ENCODE measurements at regions not wholly inside any gene's neighbourhood (a gene's known extent, or its start where the extent isn't known, plus 50 kb on each side); places are given as distances from the start of the nearest gene placed in this dataset.

- Mint-ChIP-seq H3K36me3 (no peaks in the 10 kb centered on the region), H3K9me3 (no peaks in the 10 kb centered on the region), H3K27ac (no peak overlapping the region)
- ATAC-seq (no peak), DNase-seq (ENCODE audit: low spot score in 2 of 2) (no peak)
Observed at GRCh38 chr7:35487841-35488240, 207.1 kb downstream of the HERPUD2 start.

- Mint-ChIP-seq H3K9me3 (no peaks in the 10 kb centered on the region), H3K27ac (no peak overlapping the region), H3K36me3 (no peaks in the 10 kb centered on the region)
- DNase-seq (ENCODE audit: low spot score in 2 of 2) = no peak
- no peak for ATAC-seq
Observed at GRCh38 chr7:35487402-35487801, 207.5 kb downstream of the HERPUD2 start.

DNA sequence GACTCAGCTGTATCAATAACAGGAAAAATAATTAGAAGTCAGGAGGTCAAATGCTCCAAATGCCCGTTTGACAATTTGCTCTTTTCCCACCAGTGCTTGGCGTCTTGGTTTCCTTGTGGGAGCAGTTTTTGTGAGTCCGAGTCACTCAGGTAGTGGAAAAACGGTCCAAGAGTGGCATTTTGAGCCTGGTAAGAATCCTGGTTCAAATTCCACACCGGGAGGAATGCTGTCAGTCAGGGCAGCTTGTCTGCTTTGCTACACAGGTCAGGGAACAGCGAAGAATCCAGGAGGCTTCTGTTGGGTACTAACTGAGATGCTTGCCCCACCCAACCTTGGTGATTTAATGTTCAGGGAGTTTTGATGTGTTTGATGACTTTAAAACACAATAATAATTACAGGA lies 209.5 kb downstream of the HERPUD2 start:
- DNase-seq (ENCODE audit: low spot score in 2 of 2) = no peak
- no peak overlapping the region for H3K27ac Mint-ChIP-seq

DNA sequence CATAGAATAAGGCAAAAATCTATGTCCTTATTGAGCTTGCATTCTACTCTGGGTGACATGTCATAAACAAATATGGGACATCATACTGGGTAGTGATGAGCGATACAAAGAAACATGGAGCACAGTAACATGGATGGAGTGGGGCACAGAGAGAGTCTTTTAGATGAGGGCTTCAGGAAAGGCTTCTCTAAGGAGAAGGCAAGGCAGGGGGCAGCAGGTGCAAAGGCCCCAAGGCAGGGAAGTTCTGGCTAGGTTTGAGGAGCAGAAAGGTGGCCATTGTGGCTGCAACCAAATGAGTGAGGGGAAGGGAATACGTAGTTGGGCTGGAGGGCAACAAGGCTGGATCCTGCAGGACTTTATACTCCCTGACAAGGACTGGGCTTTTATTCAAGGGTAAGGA lies 211.4 kb downstream of the HERPUD2 start:
- no peaks in the 10 kb centered on the region for H3K36me3 Mint-ChIP-seq
- H3K9me3 Mint-ChIP-seq = no peaks in the 10 kb centered on the region
- no peak for ATAC-seq
- H3K27ac Mint-ChIP-seq = no peak overlapping the region
- no peak for DNase-seq (ENCODE audit: low spot score in 2 of 2)

More for the DNA sequence above, 209.5 kb downstream of the HERPUD2 start:
- Mint-ChIP-seq H3K36me3 (no peaks in the 10 kb centered on the region), H3K9me3 (no peaks in the 10 kb centered on the region)
- no peak for ATAC-seq

DNA sequence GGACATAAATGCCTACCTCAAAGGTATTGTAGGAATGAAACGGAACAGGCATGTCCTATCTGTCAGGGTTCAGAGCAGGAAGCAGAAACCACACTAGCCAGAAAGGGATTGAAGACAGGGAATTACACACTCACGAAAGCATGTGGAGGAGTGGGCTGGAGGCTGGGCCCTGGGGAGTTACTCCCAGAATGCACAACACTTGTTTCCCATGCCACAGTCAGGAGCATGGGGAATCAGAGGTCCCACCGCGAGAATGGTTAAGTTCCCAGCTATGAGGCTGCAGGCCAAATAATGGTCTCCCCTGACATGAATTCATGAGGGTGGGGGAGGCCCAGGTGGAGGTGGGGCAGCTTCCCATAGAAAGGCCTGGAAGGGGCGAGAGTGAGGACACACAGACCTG lies 212.7 kb downstream of the HERPUD2 start:
- peaks cover 0 to 3% of the 10 kb centered on the region in 2 donors for H3K36me3 Mint-ChIP-seq
- ATAC-seq (no peak), DNase-seq (ENCODE audit: low spot score in 2 of 2) (no peak)
- no peak overlapping the region for H3K27ac Mint-ChIP-seq
- peaks cover 9 to 10% of the 10 kb centered on the region in 2 donors for H3K9me3 Mint-ChIP-seq

GRCh38 chr7:35480806-35481205 lies 214.1 kb downstream of the HERPUD2 start:
- DNase-seq (ENCODE audit: low spot score in 2 of 2) (no peak), ATAC-seq (no peak)

DNA sequence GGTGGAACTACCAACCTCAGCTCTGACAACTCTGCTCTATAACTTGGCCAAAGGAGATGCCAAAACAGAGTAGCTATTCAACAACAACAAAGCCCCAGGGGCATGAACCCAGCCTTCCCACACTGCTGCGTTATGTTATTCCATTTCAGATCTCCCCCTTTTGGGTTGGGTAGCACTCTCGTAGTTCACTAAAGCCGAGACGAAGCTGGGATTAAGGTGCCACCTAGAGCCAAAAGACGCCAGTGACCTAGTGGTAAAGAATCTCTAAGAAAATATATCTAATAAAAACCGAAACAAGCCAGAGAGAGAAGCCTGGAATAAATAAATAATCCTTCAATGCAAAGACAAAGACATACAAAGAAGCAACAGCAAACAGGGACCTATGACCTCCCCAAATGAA lies 217.3 kb downstream of the HERPUD2 start:
- Mint-ChIP-seq H3K27ac (no peak overlapping the region), H3K9me3 (peaks cover 14 to 17% of the 10 kb centered on the region in 2 donors), H3K36me3 (peaks cover 0 to 11% of the 10 kb centered on the region in 2 donors)
- ATAC-seq = no peak
- no peak for DNase-seq (ENCODE audit: low spot score in 2 of 2)

More at GRCh38 chr7:35480806-35481205, 214.1 kb downstream of the HERPUD2 start:
- H3K27ac Mint-ChIP-seq = no peak overlapping the region
- H3K36me3 Mint-ChIP-seq = peaks cover 0 to 5% of the 10 kb centered on the region in 2 donors
- peaks cover 14 to 17% of the 10 kb centered on the region in 2 donors for H3K9me3 Mint-ChIP-seq

- H3K36me3 Mint-ChIP-seq = peaks cover 0 to 11% of the 10 kb centered on the region in 2 donors
- H3K9me3 Mint-ChIP-seq = peaks cover 14 to 17% of the 10 kb centered on the region in 2 donors
- no peak overlapping the region for H3K27ac Mint-ChIP-seq
- ATAC-seq = no peak
- no peak for DNase-seq (ENCODE audit: low spot score in 2 of 2)
Observed at GRCh38 chr7:35474100-35474499, 220.2 kb upstream of the TBX20 start.

DNA sequence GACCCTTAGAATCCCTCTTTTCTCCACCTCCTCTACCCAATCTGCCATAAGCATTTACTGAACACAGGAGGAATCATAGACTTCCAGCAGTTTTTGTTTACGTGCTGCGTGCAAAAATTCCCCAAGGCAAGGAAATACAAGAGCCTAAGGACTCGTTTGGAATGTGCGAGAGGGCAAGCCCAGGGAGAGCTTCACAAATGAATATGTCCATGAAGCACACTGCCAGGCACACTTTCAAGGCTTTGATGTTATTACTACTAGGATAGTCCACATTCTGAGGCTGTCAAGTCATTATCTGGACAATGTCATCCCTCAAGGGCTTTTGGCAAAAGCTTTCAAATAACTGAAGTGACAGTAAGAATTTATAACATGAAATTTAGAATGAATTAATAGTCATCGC lies 214.7 kb upstream of the TBX20 start:
- ATAC-seq = no peak
- H3K27ac Mint-ChIP-seq = no peak overlapping the region
- H3K36me3 Mint-ChIP-seq = no peaks in the 10 kb centered on the region
- no peaks in the 10 kb centered on the region for H3K9me3 Mint-ChIP-seq
- no peak for DNase-seq (ENCODE audit: low spot score in 2 of 2)

GRCh38 chr7:35467456-35467978 lies 213.6 kb upstream of the TBX20 start:
- DNase-seq (ENCODE audit: low spot score in 2 of 2) (no peak), ATAC-seq (no peak)
- no peak overlapping the region for H3K27ac Mint-ChIP-seq
- H3K36me3 Mint-ChIP-seq = no peaks in the 10 kb centered on the region
- no peaks in the 10 kb centered on the region for H3K9me3 Mint-ChIP-seq

- Mint-ChIP-seq H3K27ac (no peak overlapping the region), H3K36me3 (no peaks in the 10 kb centered on the region), H3K9me3 (no peaks in the 10 kb centered on the region)
- DNase-seq (ENCODE audit: low spot score in 2 of 2) (no peak), ATAC-seq (no peak)
Observed at GRCh38 chr7:35465791-35466336, 212.0 kb upstream of the TBX20 start.

- Mint-ChIP-seq H3K27ac (no peak overlapping the region), H3K36me3 (peaks cover 0 to under 1% of the 10 kb centered on the region in 2 donors), H3K9me3 (peaks cover under 1 to 5% of the 10 kb centered on the region in 2 donors)
- no peak for DNase-seq (ENCODE audit: low spot score in 2 of 2)
- ATAC-seq = no peak
Observed at GRCh38 chr7:35463751-35464150, 209.9 kb upstream of the TBX20 start.

DNA sequence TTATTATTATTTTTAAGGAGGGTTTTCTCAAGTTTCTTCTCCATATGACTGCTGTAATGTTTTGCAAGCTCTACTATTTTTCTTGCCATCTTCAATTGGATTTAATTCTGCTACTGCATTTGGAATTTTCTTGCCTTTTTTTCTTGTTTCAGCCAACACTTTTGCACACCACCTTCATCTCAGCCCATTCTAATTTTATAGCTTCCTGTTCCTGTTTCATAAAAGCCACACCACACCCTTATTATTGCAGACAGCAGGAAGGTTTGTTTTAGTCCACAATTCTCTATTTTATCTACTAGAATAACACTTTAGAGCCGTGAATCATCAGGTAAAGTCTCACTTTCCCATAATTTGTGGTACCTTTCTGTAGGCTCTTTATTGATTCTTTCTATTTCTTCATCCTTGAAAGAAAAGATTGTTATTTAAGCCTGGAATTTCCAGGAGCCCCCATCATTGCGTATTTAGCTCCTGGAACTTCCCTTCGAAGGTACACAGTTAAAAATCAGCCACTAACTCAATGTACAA lies 209.3 kb upstream of the TBX20 start:
- ATAC-seq (no peak), DNase-seq (ENCODE audit: low spot score in 2 of 2) (no peak)
- H3K27ac Mint-ChIP-seq = no peak overlapping the region
- peaks cover 0 to 5% of the 10 kb centered on the region in 2 donors for H3K36me3 Mint-ChIP-seq
- peaks cover 6 to 10% of the 10 kb centered on the region in 2 donors for H3K9me3 Mint-ChIP-seq

DNA sequence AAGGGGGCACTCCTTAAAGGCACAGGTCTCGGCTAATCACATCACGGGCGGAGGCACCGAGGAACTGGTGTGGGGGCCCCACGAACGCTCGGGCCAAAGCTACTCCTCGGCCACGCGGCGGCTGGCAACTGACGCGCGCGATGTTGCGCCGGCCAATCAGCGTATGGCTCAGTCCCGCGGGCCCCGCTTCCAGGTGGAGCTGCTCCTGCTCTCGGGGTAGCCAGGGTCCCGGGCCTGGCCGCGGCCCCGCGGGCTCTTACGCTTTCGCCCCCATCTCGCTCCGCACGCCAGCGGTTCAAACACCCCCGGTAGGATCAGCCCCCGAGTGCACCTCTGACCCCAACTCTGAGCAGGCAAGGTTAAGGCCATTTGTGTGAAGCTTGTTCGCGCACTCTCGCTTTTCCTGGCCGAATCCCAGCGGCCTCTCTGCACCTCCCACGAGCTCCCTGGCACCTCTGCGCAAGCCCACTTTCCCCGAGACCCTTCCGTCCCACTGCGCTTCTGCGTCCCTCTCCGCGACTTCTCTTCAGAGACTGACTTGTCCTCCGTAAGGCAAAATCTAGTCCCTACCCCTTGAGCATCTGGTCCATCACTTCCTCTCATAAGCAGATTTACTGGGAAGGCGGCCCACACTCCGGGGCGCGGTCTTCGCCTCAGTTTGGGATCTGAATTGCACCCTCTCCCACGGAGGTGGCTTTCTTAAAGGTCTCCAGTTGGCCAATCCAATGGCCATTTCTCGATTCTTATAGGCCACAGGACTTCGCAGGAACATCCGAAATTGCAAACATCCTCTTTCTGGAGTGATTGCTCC lies 200.9 kb upstream of the TBX20 start:
- peaks cover 6 to 21% of the 10 kb centered on the region in 2 donors for H3K36me3 Mint-ChIP-seq
- peaks cover 10 to 26% of the 10 kb centered on the region in 2 donors for H3K9me3 Mint-ChIP-seq
- H3K27ac Mint-ChIP-seq = no peak overlapping the region
- DNase-seq (ENCODE audit: low spot score in 2 of 2) (no peak), ATAC-seq (no peak)

GRCh38 chr7:35450456-35451214 lies 196.7 kb upstream of the TBX20 start:
- Mint-ChIP-seq H3K27ac (no peak overlapping the region), H3K9me3 (peaks cover 0 to 4% of the 10 kb centered on the region in 2 donors), H3K36me3 (peaks cover 6% of the 10 kb centered on the region in 2 donors)
- DNase-seq (ENCODE audit: low spot score in 2 of 2) (no peak), ATAC-seq (no peak)

- H3K9me3 Mint-ChIP-seq = no peaks in the 10 kb centered on the region
- no peak for ATAC-seq
Observed at GRCh38 chr7:35448486-35448885, 194.6 kb upstream of the TBX20 start.

DNA sequence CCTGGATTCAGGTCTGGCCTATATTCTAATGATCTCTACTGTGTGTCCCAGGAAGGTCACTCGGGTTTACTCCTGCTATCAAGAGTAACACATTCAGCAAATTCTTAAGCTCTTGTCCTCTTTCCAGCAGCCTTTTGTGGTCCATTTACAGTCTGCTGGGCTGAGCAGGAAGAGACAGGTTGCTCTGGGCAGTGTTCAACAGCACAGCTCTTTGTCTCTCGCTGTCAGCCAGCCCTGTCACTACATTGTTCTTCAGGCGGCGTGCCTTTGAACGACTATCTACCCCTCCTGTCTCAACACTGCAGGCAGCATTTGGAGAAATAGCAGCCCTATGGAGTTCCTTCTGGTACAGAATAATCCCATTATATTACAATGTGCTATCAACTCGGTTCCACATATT lies 192.2 kb upstream of the TBX20 start:
- H3K36me3 Mint-ChIP-seq = no peaks in the 10 kb centered on the region
- ATAC-seq = no peak
- no peak for DNase-seq (ENCODE audit: low spot score in 2 of 2)
- H3K9me3 Mint-ChIP-seq = no peaks in the 10 kb centered on the region
- no peak overlapping the region for H3K27ac Mint-ChIP-seq

More at GRCh38 chr7:35448486-35448885, 194.6 kb upstream of the TBX20 start:
- DNase-seq (ENCODE audit: low spot score in 2 of 2) = no peak
- Mint-ChIP-seq H3K27ac (no peak overlapping the region), H3K36me3 (no peaks in the 10 kb centered on the region)

All from activated naive CD4-positive, alpha-beta T cell treated with anti-CD3 and anti-CD28 coated beads, Interleukin-2, amount 50 U/mL, for 72 hours (primary cell).